ENCODE measurements at regions not wholly inside any gene's neighbourhood (a gene's known extent, or its start where the extent isn't known, plus 50 kb on each side); places are given as distances from the start of the nearest gene placed in this dataset.

GRCh38 chr4:145351162-145351561 is 130.5 kb upstream of the SMAD1 start:
- no peak overlapping the region for H2AFZ ChIP-seq (ENCODE audit: low read depth, low read length)
- H3K9me3 ChIP-seq (ENCODE audit: control insufficient read depth, low read length) = no peaks in the 10 kb centered on the region
- H2BK5ac ChIP-seq (ENCODE audit: low read depth, low read length, poor library complexity, severe bottlenecking) = no peak overlapping the region
- no peak overlapping the region for H2BK120ac ChIP-seq (ENCODE audit: low read depth, low read length)
- no peak overlapping the region for H2AK5ac ChIP-seq (ENCODE audit: low read length, severe bottlenecking)
- H3K79me1 ChIP-seq (replicated peaks; ENCODE audit: low read length, poor library complexity, severe bottlenecking) = no peaks in the 10 kb centered on the region
- H3K18ac ChIP-seq (ENCODE audit: low read depth in 1 of 2, low read length in 2 of 2) = no peak overlapping the region
- H3K4me2 ChIP-seq (ENCODE audit: low read length, poor library complexity, severe bottlenecking) = no peak overlapping the region
- H3K4me3 ChIP-seq (ENCODE audit: insufficient read depth in 1 of 2, low read depth in 1 of 2, low read length in 2 of 2) = no peak overlapping the region
- no peak overlapping the region for H2BK12ac ChIP-seq (ENCODE audit: low read length in 2 of 2)
- no peak overlapping the region for H3K14ac ChIP-seq (ENCODE audit: low read length in 2 of 2)
- H3K27ac ChIP-seq (ENCODE audit: low read length, poor library complexity, severe bottlenecking) = no peak overlapping the region
- no peak overlapping the region for H3K23ac ChIP-seq (ENCODE audit: low read length in 2 of 2)
- no peak overlapping the region for H3K9ac ChIP-seq (ENCODE audit: low read length)
- no peak for DNase-seq
- H2BK15ac ChIP-seq (ENCODE audit: low read depth, poor library complexity, severe bottlenecking) = no peak overlapping the region
- H4K8ac ChIP-seq (ENCODE audit: low read length) = no peak overlapping the region
- peaks cover 8% of the 10 kb centered on the region for H3K4me1 ChIP-seq (ENCODE audit: control insufficient read depth, insufficient read depth, low read depth, low read length)
- no peak overlapping the region for H4K91ac ChIP-seq (ENCODE audit: low read length)
- no peak overlapping the region for H3K4ac ChIP-seq (ENCODE audit: low read depth in 1 of 2, low read length in 2 of 2)
- H3K36me3 ChIP-seq (ENCODE audit: control insufficient read depth in 1 of 2, insufficient read depth in 2 of 2, low read depth in 1 of 2, low read length in 2 of 2) = no peaks in the 10 kb centered on the region
- H3K27me3 ChIP-seq (ENCODE audit: control insufficient read depth in 1 of 2, insufficient read depth in 1 of 2, low read length in 2 of 2) = no peaks in the 10 kb centered on the region
- WGBS = 100% methylated on average over 1 of the region's 2 CpGs

- Histone ChIP-seq H4K91ac (ENCODE audit: low read length) (no peak overlapping the region), H3K4me3 (ENCODE audit: insufficient read depth in 1 of 2, low read depth in 1 of 2, low read length in 2 of 2) (no peak overlapping the region), H3K18ac (ENCODE audit: low read depth in 1 of 2, low read length in 2 of 2) (no peak overlapping the region), H3K9ac (ENCODE audit: low read length) (no peak overlapping the region), H3K27me3 (ENCODE audit: control insufficient read depth in 1 of 2, insufficient read depth in 1 of 2, low read length in 2 of 2) (no peaks in the 10 kb centered on the region), H2AFZ (ENCODE audit: low read depth, low read length) (no peak overlapping the region), H2BK120ac (ENCODE audit: low read depth, low read length) (no peak overlapping the region), H4K8ac (ENCODE audit: low read length) (no peak overlapping the region), H2BK12ac (ENCODE audit: low read length in 2 of 2) (no peak overlapping the region), H2BK5ac (ENCODE audit: low read depth, low read length, poor library complexity, severe bottlenecking) (peak overlapping the region; percentile 4), H3K9me3 (ENCODE audit: control insufficient read depth, low read length) (no peaks in the 10 kb centered on the region), H3K4ac (ENCODE audit: low read depth in 1 of 2, low read length in 2 of 2) (no peak overlapping the region), H2AK5ac (ENCODE audit: low read length, severe bottlenecking) (peak overlapping the region; percentile 23), H3K4me1 (ENCODE audit: control insufficient read depth, insufficient read depth, low read depth, low read length) (peaks cover 10% of the 10 kb centered on the region), H3K4me2 (ENCODE audit: low read length, poor library complexity, severe bottlenecking) (no peak overlapping the region), H3K27ac (ENCODE audit: low read length, poor library complexity, severe bottlenecking) (peak overlapping the region; percentile 67), H3K14ac (ENCODE audit: low read length in 2 of 2) (no peak overlapping the region), H3K36me3 (ENCODE audit: control insufficient read depth in 1 of 2, insufficient read depth in 2 of 2, low read depth in 1 of 2, low read length in 2 of 2) (no peaks in the 10 kb centered on the region), H3K23ac (ENCODE audit: low read length in 2 of 2) (no peak overlapping the region), H2BK15ac (ENCODE audit: low read depth, poor library complexity, severe bottlenecking) (no peak overlapping the region), H3K79me1 (replicated peaks; ENCODE audit: low read length, poor library complexity, severe bottlenecking) (no peaks in the 10 kb centered on the region)
- 79% methylated on average over 4 of the region's 4 CpGs for WGBS
- no peak for DNase-seq
These were observed 133.4 kb upstream of the SMAD1 start for GRCh38 chr4:145348291-145348690.

- Histone ChIP-seq H4K91ac (ENCODE audit: low read length) (no peak overlapping the region), H2BK12ac (ENCODE audit: low read length in 2 of 2) (no peak overlapping the region), H3K9me3 (ENCODE audit: control insufficient read depth, low read length) (no peaks in the 10 kb centered on the region), H2AK5ac (ENCODE audit: low read length, severe bottlenecking) (no peak overlapping the region), H2AFZ (ENCODE audit: low read depth, low read length) (no peak overlapping the region), H3K4me3 (ENCODE audit: insufficient read depth in 1 of 2, low read depth in 1 of 2, low read length in 2 of 2) (no peak overlapping the region), H4K8ac (ENCODE audit: low read length) (no peak overlapping the region), H3K23ac (ENCODE audit: low read length in 2 of 2) (no peak overlapping the region), H3K9ac (ENCODE audit: low read length) (no peak overlapping the region), H2BK15ac (ENCODE audit: low read depth, poor library complexity, severe bottlenecking) (no peak overlapping the region), H3K4ac (ENCODE audit: low read depth in 1 of 2, low read length in 2 of 2) (no peak overlapping the region), H3K14ac (ENCODE audit: low read length in 2 of 2) (no peak overlapping the region), H3K18ac (ENCODE audit: low read depth in 1 of 2, low read length in 2 of 2) (no peak overlapping the region), H2BK120ac (ENCODE audit: low read depth, low read length) (no peak overlapping the region), H3K4me2 (ENCODE audit: low read length, poor library complexity, severe bottlenecking) (no peak overlapping the region), H3K27ac (ENCODE audit: low read length, poor library complexity, severe bottlenecking) (peak overlapping the region; percentile 54), H3K4me1 (ENCODE audit: control insufficient read depth, insufficient read depth, low read depth, low read length) (peaks cover 10% of the 10 kb centered on the region), H3K27me3 (ENCODE audit: control insufficient read depth in 1 of 2, insufficient read depth in 1 of 2, low read length in 2 of 2) (no peaks in the 10 kb centered on the region), H3K36me3 (ENCODE audit: control insufficient read depth in 1 of 2, insufficient read depth in 2 of 2, low read depth in 1 of 2, low read length in 2 of 2) (no peaks in the 10 kb centered on the region), H2BK5ac (ENCODE audit: low read depth, low read length, poor library complexity, severe bottlenecking) (no peak overlapping the region), H3K79me1 (replicated peaks; ENCODE audit: low read length, poor library complexity, severe bottlenecking) (no peaks in the 10 kb centered on the region)
- 48% methylated on average over 3 of the region's 5 CpGs for WGBS
- DNase-seq = peak; percentile 37
These were observed 134.0 kb upstream of the SMAD1 start for GRCh38 chr4:145347684-145348083.

- 97% methylated on average over 16 of the region's 25 CpGs for WGBS
- H3K27me3 ChIP-seq (ENCODE audit: control insufficient read depth in 1 of 2, insufficient read depth in 1 of 2, low read length in 2 of 2) = no peaks in the 10 kb centered on the region
- H2BK12ac ChIP-seq (ENCODE audit: low read length in 2 of 2) = no peak overlapping the region
- H3K4me3 ChIP-seq (ENCODE audit: insufficient read depth in 1 of 2, low read depth in 1 of 2, low read length in 2 of 2) = no peak overlapping the region
- no peak overlapping the region for H3K23ac ChIP-seq (ENCODE audit: low read length in 2 of 2)
- H2AFZ ChIP-seq (ENCODE audit: low read depth, low read length) = no peak overlapping the region
- no peak overlapping the region for H3K9ac ChIP-seq (ENCODE audit: low read length)
- no peaks in the 10 kb centered on the region for H3K36me3 ChIP-seq (ENCODE audit: control insufficient read depth in 1 of 2, insufficient read depth in 2 of 2, low read depth in 1 of 2, low read length in 2 of 2)
- H2BK5ac ChIP-seq (ENCODE audit: low read depth, low read length, poor library complexity, severe bottlenecking) = no peak overlapping the region
- peak overlapping the region; percentile 55 for H2BK120ac ChIP-seq (ENCODE audit: low read depth, low read length)
- DNase-seq = no peak
- no peaks in the 10 kb centered on the region for H3K9me3 ChIP-seq (ENCODE audit: control insufficient read depth, low read length)
- H4K8ac ChIP-seq (ENCODE audit: low read length) = peak overlapping the region; percentile 46
- H2BK15ac ChIP-seq (ENCODE audit: low read depth, poor library complexity, severe bottlenecking) = no peak overlapping the region
- H2AK5ac ChIP-seq (ENCODE audit: low read length, severe bottlenecking) = peak overlapping the region; percentile 96
- H3K18ac ChIP-seq (ENCODE audit: low read depth in 1 of 2, low read length in 2 of 2) = no peak overlapping the region
- H3K4ac ChIP-seq (ENCODE audit: low read depth in 1 of 2, low read length in 2 of 2) = no peak overlapping the region
- peaks cover 10% of the 10 kb centered on the region for H3K4me1 ChIP-seq (ENCODE audit: control insufficient read depth, insufficient read depth, low read depth, low read length)
- no peak overlapping the region for H3K4me2 ChIP-seq (ENCODE audit: low read length, poor library complexity, severe bottlenecking)
- H3K14ac ChIP-seq (ENCODE audit: low read length in 2 of 2) = no peak overlapping the region
- no peaks in the 10 kb centered on the region for H3K79me1 ChIP-seq (replicated peaks; ENCODE audit: low read length, poor library complexity, severe bottlenecking)
- H3K27ac ChIP-seq (ENCODE audit: low read length, poor library complexity, severe bottlenecking) = no peak overlapping the region
- no peak overlapping the region for H4K91ac ChIP-seq (ENCODE audit: low read length)
These were observed 135.6 kb upstream of the SMAD1 start for GRCh38 chr4:145346081-145346480.
